Breast epithelium (tissue), 4 donors: ENCODE measurements at regions not wholly inside any gene's neighbourhood (a gene's known extent, or its start where the extent isn't known, plus 50 kb on each side); places are given as distances from the start of the nearest gene placed in this dataset.

ENCODE experiments used
- DNase-seq, 2 donors: peaks; one replicate each; pipeline ENCODE4 v3.0.0-alpha.2; 2019; ENCODE audit warnings: low spot score in 2 of 2
- H3K27ac ChIP-seq, 2 donors: fragments of 200-600 bp; sonication (generic) in 1 of 2; one replicate each; pipeline ENCODE4 v1.5.1; 2016 to 2019; ENCODE audit warnings: mild to moderate bottlenecking in 1 of 2
- H3K27me3 ChIP-seq, 2 donors: fragments of 200-600 bp; sonication (generic) in 1 of 2; one replicate each; pipeline versions ENCODE4 v1.5.1 to v1.6.0; 2017 to 2019; ENCODE audit warnings: control low read depth in 1 of 2, mild to moderate bottlenecking in 1 of 2
- H3K36me3 ChIP-seq: fragments of 200-600 bp; one replicate; pipeline ENCODE4 v1.5.1; 2019
- H3K4me1 ChIP-seq, 2 donors: fragments of 200-600 bp; sonication (generic); one replicate each; pipeline ENCODE4 v1.5.1; 2016 to 2019; ENCODE audit warnings: control low read depth in 1 of 2
- H3K4me3 ChIP-seq, 3 donors: fragments of 200-600 bp; sonication (generic); 1 replicate in 2 of 3; 2 replicates in 1 of 3; pipeline ENCODE4 v1.5.1; 2016 to 2019; ENCODE audit warnings: mild to moderate bottlenecking in 3 of 3, moderate library complexity in 2 of 3
- H3K9me3 ChIP-seq, 2 donors: fragments of 200-600 bp; sonication (generic) in 1 of 2; one replicate each; pipeline ENCODE4 v1.5.1; 2016 to 2019; ENCODE audit warnings: control low read depth in 1 of 2
- POLR2A ChIP-seq: fragments of 450-650 bp; IDR thresholded peaks from one replicate; pipeline ENCODE4 v1.6.1; 2016; ENCODE audit warnings: antibody characterized with exemption, mild to moderate bottlenecking, moderate library complexity
- POLR2AphosphoS5 ChIP-seq, 3 donors: sonication (generic); formaldehyde crosslinking; IDR thresholded peaks; one replicate each; pipeline ENCODE4 v1.6.1; 2017; ENCODE audit warnings: antibody characterized with exemption in 3 of 3
- intact Hi-C: fragments of 100-400 bp; cut with DNase I; formaldehyde crosslinking; loops from one replicate; pipeline ENCODE4 v1.15.1; 2023; ENCODE audit warnings: low total_unique reads
- TF ChIP-seq, protein P1 (sequence below), 3 donors: fragments of 450-650 bp; IDR thresholded peaks; one replicate each; pipeline ENCODE4 v1.5.1; 2016 to 2017; ENCODE audit warnings: antibody characterized with exemption in 3 of 3, mild to moderate bottlenecking in 3 of 3, moderate library complexity in 3 of 3

DNA sequence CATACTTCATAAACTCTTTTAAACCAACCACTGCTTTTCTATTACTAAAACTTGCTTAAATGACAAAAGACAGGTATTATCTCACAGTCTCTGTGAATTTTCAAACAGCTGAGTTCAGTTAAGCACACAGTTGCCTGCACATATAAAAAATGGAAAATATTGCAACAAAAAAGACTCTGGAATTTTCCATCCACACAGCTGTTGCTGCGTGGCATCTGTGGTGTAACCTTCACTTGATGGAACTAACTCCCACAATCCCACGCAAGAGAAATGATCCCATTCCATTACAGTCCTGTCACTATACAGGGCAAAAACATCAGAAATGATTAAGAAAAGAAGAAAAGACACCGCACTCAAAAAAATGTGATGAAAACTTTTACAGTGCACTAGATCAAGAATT, 149.8 kb upstream of the TBL1X start:
- no peak overlapping the region for H3K27ac ChIP-seq
- intact Hi-C loops = no loop called here
- H3K9me3 ChIP-seq = no peaks in the 10 kb centered on the region
- no peaks in the 10 kb centered on the region for H3K4me1 ChIP-seq
- H3K4me3 ChIP-seq = no peak overlapping the region
- H3K27me3 ChIP-seq = peaks cover 0 to 11% of the 10 kb centered on the region in 2 donors
- no peaks in the 10 kb centered on the region for H3K36me3 ChIP-seq
- no peak for DNase-seq
- TF ChIP-seq POLR2A (no peak), POLR2AphosphoS5 (IDR thresholded peaks at IDR 0.05) (no peak)
- TF ChIP-seq, protein P1, sequence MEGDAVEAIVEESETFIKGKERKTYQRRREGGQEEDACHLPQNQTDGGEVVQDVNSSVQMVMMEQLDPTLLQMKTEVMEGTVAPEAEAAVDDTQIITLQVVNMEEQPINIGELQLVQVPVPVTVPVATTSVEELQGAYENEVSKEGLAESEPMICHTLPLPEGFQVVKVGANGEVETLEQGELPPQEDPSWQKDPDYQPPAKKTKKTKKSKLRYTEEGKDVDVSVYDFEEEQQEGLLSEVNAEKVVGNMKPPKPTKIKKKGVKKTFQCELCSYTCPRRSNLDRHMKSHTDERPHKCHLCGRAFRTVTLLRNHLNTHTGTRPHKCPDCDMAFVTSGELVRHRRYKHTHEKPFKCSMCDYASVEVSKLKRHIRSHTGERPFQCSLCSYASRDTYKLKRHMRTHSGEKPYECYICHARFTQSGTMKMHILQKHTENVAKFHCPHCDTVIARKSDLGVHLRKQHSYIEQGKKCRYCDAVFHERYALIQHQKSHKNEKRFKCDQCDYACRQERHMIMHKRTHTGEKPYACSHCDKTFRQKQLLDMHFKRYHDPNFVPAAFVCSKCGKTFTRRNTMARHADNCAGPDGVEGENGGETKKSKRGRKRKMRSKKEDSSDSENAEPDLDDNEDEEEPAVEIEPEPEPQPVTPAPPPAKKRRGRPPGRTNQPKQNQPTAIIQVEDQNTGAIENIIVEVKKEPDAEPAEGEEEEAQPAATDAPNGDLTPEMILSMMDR (IDR thresholded peaks at IDR 0.05) = no peak

DNA sequence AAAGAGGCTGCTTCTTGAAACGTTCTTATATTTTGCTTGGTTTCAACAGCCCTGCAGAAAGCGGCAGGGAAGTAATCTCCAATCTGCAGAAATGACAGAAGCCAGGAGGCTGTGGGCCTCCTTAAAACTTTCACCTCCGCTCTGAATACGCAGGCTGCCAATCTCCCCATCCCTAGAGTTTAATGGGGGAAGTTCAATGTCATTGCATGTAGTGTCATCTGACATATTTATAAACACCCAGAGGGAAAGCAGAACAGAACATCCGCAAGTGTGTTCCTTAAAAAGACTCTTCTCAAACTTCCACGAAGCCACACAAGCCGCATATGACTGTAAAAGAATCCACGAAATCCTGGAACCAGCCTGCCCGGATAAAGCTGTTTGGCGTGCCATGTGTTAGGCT, 148.8 kb upstream of the TBL1X start:
- Histone ChIP-seq H3K4me3 (no peak overlapping the region), H3K4me1 (no peaks in the 10 kb centered on the region), H3K36me3 (no peaks in the 10 kb centered on the region), H3K27ac (no peak overlapping the region), H3K9me3 (no peaks in the 10 kb centered on the region), H3K27me3 (peaks cover 0 to 9% of the 10 kb centered on the region in 2 donors)
- intact Hi-C loops = no loop called here
- TF ChIP-seq, protein P1 (IDR thresholded peaks at IDR 0.05) = no peak
- no peak for TF ChIP-seq POLR2AphosphoS5 (IDR thresholded peaks at IDR 0.05)
- no peak for TF ChIP-seq POLR2A
- no peak for DNase-seq

DNA sequence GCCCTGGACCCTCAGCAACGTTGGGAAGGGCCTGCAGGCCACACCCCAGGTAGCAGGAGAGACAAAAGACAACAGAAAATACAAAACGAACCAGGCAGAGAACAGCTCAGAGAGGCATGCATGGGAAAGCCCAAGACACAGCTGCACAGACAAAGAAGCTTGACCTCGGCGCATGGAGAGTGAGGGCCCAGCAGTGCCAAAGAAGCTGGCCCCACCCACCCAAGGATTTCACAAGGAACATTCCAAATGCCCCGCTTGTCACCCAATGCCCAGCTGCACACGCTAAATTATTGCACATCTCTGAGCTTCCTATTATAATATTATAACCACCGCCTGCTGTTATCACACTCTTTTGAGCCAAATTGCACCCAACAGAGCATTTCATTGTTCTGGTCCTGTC, 147.7 kb upstream of the TBL1X start:
- TF ChIP-seq POLR2A (no peak), POLR2AphosphoS5 (IDR thresholded peaks at IDR 0.05) (no peak)
- TF ChIP-seq, protein P1 (IDR thresholded peaks at IDR 0.05) = no peak
- Histone ChIP-seq H3K4me3 (no peak overlapping the region), H3K27me3 (peaks cover 0 to 9% of the 10 kb centered on the region in 2 donors), H3K27ac (no peak overlapping the region), H3K4me1 (no peaks in the 10 kb centered on the region), H3K36me3 (no peaks in the 10 kb centered on the region), H3K9me3 (no peaks in the 10 kb centered on the region)
- intact Hi-C loops = no loop called here
- no peak for DNase-seq

DNA sequence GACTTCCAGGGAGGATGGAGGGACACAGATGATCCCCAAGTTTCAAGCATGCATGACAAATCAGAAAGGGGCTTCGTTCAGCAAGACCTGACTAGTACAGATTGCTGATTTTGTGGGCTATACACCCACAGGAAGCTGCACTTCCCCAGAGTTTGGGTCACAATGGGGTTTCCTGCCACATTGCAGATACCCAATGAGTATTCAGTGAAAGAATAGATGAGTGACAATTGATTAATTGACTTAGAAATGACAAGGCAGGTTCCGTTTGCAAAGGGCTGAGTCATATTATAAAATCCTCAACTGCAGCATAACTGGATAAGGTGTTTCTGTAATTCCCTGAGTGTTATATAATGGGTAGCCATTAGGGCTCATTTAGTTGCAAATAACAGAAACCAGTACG, 146.6 kb upstream of the TBL1X start:
- no peak overlapping the region for H3K27ac ChIP-seq
- no peak overlapping the region for H3K4me3 ChIP-seq
- no peaks in the 10 kb centered on the region for H3K9me3 ChIP-seq
- DNase-seq = no peak
- H3K27me3 ChIP-seq = peaks cover 0 to 7% of the 10 kb centered on the region in 2 donors
- intact Hi-C loops = no loop called here
- TF ChIP-seq POLR2A (no peak), POLR2AphosphoS5 (IDR thresholded peaks at IDR 0.05) (no peak)
- TF ChIP-seq, protein P1 (IDR thresholded peaks at IDR 0.05) = no peak
- H3K36me3 ChIP-seq = no peaks in the 10 kb centered on the region
- no peaks in the 10 kb centered on the region for H3K4me1 ChIP-seq

DNA sequence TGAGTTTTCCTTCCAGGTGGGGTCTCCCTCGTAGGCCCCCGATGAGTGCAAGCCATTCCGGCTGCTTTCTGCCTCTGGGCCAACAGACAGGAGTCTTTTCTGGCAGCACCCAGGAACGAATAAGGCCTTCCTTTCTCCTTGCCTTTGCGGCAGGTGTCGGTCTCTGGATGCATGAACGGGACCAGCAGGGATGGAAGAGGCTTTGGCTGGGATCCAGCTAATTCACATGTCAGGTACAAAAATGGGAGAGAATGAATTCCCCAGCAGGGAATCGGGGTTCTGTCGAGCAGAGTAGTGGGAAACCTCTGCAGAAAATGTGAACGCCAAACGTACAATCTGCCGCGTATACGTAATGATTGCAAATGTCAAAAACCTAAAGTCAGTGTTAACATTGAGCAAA, 146.1 kb upstream of the TBL1X start:
- H3K4me1 ChIP-seq = no peaks in the 10 kb centered on the region
- no peak for DNase-seq
- H3K27me3 ChIP-seq = peaks cover 0 to 4% of the 10 kb centered on the region in 2 donors
- H3K4me3 ChIP-seq = no peak overlapping the region
- TF ChIP-seq POLR2AphosphoS5 (IDR thresholded peaks at IDR 0.05) (no peak), POLR2A (no peak)
- TF ChIP-seq, protein P1 (IDR thresholded peaks at IDR 0.05) = no peak
- intact Hi-C loops = no loop called here
- no peaks in the 10 kb centered on the region for H3K9me3 ChIP-seq
- no peak overlapping the region for H3K27ac ChIP-seq
- H3K36me3 ChIP-seq = no peaks in the 10 kb centered on the region
